OCI-LY1 (cell line): ENCODE measurements at regions not wholly inside any gene's neighbourhood (a gene's known extent, or its start where the extent isn't known, plus 50 kb on each side); places are given as distances from the start of the nearest gene placed in this dataset.

ENCODE experiments used
- EZH2 ChIP-seq: fragments of 200-600 bp; sonication (generic), shearing (Covaris generic); IDR thresholded peaks from 2 replicates; pipeline ENCODE4 v1.8.0; 2017; ENCODE audit warnings: borderline replicate concordance, mixed run types, mild to moderate bottlenecking, antibody characterized with exemption, low read length, moderate library complexity, mixed read lengths
- TF ChIP-seq, protein P1 (sequence below): fragments of 200-600 bp; sonication (generic), shearing (Covaris generic); IDR thresholded peaks from 2 replicates; pipeline ENCODE4 v1.5.1; 2017; ENCODE audit warnings: mild to moderate bottlenecking, antibody characterized with exemption, low read length, moderate library complexity, mixed read lengths

DNA sequence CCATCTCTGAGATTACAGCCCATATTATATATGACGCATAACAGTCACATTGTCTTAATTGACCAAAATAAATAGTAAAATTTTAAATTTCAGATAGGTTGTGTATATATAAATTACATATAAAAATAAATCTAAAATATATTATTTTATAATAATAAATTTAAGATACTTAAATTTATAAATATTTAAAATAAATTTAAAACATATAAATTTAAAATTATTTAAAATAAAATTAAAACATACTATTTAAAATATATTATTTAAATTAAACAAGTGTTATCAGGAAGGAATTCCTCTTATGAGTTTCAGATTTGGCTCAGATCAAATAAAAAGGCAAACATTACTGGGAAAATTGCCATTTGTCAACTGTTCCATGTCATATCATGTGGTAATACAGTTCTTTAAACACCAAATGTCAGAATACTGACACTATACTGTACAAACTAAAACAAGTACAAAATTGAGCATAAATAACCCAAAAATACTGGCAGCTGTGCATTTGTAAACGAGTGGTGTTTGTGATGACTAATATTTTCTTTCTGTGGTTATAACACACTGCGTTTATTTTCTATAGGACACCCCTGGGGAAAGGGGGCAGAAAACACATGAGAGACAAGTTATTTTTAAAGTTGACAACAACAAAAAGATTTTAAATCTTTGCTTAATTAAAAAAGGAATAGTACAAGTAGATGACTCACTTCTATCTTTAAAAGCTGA lies 71.3 kb upstream of the DGKB start:
- TF ChIP-seq, protein P1, sequence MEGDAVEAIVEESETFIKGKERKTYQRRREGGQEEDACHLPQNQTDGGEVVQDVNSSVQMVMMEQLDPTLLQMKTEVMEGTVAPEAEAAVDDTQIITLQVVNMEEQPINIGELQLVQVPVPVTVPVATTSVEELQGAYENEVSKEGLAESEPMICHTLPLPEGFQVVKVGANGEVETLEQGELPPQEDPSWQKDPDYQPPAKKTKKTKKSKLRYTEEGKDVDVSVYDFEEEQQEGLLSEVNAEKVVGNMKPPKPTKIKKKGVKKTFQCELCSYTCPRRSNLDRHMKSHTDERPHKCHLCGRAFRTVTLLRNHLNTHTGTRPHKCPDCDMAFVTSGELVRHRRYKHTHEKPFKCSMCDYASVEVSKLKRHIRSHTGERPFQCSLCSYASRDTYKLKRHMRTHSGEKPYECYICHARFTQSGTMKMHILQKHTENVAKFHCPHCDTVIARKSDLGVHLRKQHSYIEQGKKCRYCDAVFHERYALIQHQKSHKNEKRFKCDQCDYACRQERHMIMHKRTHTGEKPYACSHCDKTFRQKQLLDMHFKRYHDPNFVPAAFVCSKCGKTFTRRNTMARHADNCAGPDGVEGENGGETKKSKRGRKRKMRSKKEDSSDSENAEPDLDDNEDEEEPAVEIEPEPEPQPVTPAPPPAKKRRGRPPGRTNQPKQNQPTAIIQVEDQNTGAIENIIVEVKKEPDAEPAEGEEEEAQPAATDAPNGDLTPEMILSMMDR: no peak
- TF ChIP-seq EZH2: no peak
